Mucosa of descending colon (tissue), 3 donors: ENCODE measurements at regions not wholly inside any gene's neighbourhood (a gene's known extent, or its start where the extent isn't known, plus 50 kb on each side); places are given as distances from the start of the nearest gene placed in this dataset.

ENCODE experiments used
- ATAC-seq: fragments of 200-7000 bp; cut with Tn5 transposase; one replicate; pipeline ENCODE4 v1.9.1; 2020; ENCODE audit warnings: mild to moderate bottlenecking, moderate library complexity
- DNase-seq, 3 donors: peaks; one replicate each; pipeline ENCODE4 v3.0.0-alpha.2; 2020
- H3K36me3 ChIP-seq: fragments of 200-600 bp; one replicate; pipeline ENCODE4 v1.8.0; 2021; ENCODE audit warnings: low read depth, mild to moderate bottlenecking
- H3K4me1 ChIP-seq: fragments of 200-600 bp; one replicate; pipeline ENCODE4 v1.8.0; 2021; ENCODE audit warnings: low read depth, mild to moderate bottlenecking
- H3K4me3 ChIP-seq: fragments of 200-600 bp; one replicate; pipeline ENCODE4 v1.8.0; 2021; ENCODE audit warnings: mild to moderate bottlenecking
- H3K9me3 ChIP-seq: fragments of 200-600 bp; one replicate; pipeline ENCODE4 v1.8.0; 2021; ENCODE audit warnings: mild to moderate bottlenecking
- intact Hi-C, 2 donors: fragments of 100-400 bp; cut with DNase I in 1 of 2; cut with micrococcal nuclease in 1 of 2; formaldehyde crosslinking; loops; one replicate each; pipeline versions ENCODE4 v1.11.0 to v1.11.1; 2022; cut with DNase I, micrococcal nuclease
- TF ChIP-seq, protein P1 (sequence below): fragments of 200-600 bp; IDR thresholded peaks from one replicate; pipeline ENCODE4 v1.8.0; 2022; ENCODE audit warnings: antibody characterized with exemption, mild to moderate bottlenecking
- donor health status: DM: no; HTN: no; CAD: no; lungs with moderate emphysema.
- donor health status: DM: no; HTN: no; CAD: no.
- donor health status: DM: no; HTN: yes; CAD: no.

GRCh38 chr5:60330236-60330635, 369.7 kb downstream of the DEPDC1B start:
- TF ChIP-seq, protein P1, sequence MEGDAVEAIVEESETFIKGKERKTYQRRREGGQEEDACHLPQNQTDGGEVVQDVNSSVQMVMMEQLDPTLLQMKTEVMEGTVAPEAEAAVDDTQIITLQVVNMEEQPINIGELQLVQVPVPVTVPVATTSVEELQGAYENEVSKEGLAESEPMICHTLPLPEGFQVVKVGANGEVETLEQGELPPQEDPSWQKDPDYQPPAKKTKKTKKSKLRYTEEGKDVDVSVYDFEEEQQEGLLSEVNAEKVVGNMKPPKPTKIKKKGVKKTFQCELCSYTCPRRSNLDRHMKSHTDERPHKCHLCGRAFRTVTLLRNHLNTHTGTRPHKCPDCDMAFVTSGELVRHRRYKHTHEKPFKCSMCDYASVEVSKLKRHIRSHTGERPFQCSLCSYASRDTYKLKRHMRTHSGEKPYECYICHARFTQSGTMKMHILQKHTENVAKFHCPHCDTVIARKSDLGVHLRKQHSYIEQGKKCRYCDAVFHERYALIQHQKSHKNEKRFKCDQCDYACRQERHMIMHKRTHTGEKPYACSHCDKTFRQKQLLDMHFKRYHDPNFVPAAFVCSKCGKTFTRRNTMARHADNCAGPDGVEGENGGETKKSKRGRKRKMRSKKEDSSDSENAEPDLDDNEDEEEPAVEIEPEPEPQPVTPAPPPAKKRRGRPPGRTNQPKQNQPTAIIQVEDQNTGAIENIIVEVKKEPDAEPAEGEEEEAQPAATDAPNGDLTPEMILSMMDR: no peak
- DNase-seq: no peak
- intact Hi-C loops: no loop called here
- no peaks in the 10 kb centered on the region for H3K36me3 ChIP-seq
- no peaks in the 10 kb centered on the region for H3K9me3 ChIP-seq
- no peak for ATAC-seq
- no peaks in the 10 kb centered on the region for H3K4me1 ChIP-seq
- no peak overlapping the region for H3K4me3 ChIP-seq

- DNase-seq (no peak), ATAC-seq (no peak)
- no peaks in the 10 kb centered on the region for H3K36me3 ChIP-seq
- H3K4me1 ChIP-seq: no peaks in the 10 kb centered on the region
- intact Hi-C loops: no loop called here
- no peak overlapping the region for H3K4me3 ChIP-seq
- TF ChIP-seq, protein P1: no peak
- H3K9me3 ChIP-seq: no peaks in the 10 kb centered on the region
Measured at GRCh38 chr5:60325870-60326269, 374.1 kb downstream of the DEPDC1B start.

DNA sequence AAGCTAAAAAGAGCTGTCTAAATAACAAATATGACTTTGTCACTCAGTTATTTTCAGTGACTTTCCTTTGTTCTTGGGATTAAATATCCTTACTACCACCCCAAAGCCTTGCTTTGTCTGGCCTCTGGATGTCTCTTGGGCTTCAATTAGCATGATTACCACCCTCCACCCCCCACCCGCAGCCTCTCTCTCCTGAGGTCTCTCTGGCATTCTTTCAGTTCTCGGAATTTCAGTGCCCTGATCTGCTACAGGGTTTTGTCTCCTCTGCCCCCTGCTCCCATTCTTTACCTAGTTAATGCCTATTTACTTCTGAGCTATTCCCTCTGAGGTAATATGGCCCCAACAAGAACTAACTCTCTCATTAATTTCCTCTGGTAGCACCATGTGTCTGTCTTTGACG, 376.4 kb downstream of the DEPDC1B start:
- Histone ChIP-seq H3K9me3 (peaks cover 6% of the 10 kb centered on the region), H3K4me3 (no peak overlapping the region), H3K36me3 (no peaks in the 10 kb centered on the region), H3K4me1 (no peaks in the 10 kb centered on the region)
- intact Hi-C loops: no loop called here
- ATAC-seq (no peak), DNase-seq (no peak)
- TF ChIP-seq, protein P1: no peak

DNA sequence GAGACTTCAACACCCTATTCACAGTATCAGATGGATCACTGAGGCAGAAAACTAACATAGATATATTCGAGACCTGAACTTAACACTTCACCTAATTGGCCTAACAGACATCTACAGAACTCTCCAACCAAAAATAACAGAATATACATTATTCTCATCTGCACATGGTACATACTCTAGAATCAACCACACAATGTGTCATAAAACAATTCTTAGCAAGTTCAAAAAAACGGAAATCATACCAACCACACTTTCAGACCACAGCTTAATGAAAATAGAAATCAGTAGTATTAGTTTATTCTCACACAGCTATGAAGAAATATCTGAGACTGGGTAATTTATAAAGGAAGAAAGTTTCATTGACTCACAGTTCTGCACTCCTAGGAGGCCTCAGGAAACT, 387.9 kb downstream of the DEPDC1B start:
- intact Hi-C loops: no loop called here
- ATAC-seq (no peak), DNase-seq (no peak)
- H3K4me3 ChIP-seq: no peak overlapping the region
- no peaks in the 10 kb centered on the region for H3K4me1 ChIP-seq
- H3K36me3 ChIP-seq: no peaks in the 10 kb centered on the region
- TF ChIP-seq, protein P1: no peak
- no peaks in the 10 kb centered on the region for H3K9me3 ChIP-seq

DNA sequence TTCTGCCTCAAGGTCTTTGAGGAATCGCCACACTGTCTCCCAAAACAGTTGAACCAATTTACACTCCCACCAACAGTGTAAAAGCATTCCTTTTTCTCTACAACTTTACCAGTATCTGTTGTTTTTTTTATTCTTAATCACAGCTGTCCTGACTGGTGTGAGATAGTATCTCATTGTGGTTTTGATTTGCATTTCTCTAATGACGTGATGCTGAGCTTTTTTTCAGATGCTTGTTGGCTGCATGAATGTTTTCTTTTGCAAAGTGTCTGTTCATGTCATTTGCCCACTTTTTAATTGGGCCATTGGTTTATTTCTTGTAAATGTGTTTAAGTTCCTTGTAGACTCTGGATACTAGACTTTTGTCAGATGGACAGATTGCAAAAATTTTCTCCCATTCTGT, 400.0 kb downstream of the DEPDC1B start:
- H3K4me1 ChIP-seq: no peaks in the 10 kb centered on the region
- H3K36me3 ChIP-seq: no peaks in the 10 kb centered on the region
- H3K4me3 ChIP-seq: no peak overlapping the region
- DNase-seq (no peak), ATAC-seq (no peak)
- TF ChIP-seq, protein P1: no peak
- intact Hi-C loops: no loop called here
- H3K9me3 ChIP-seq: no peaks in the 10 kb centered on the region

DNA sequence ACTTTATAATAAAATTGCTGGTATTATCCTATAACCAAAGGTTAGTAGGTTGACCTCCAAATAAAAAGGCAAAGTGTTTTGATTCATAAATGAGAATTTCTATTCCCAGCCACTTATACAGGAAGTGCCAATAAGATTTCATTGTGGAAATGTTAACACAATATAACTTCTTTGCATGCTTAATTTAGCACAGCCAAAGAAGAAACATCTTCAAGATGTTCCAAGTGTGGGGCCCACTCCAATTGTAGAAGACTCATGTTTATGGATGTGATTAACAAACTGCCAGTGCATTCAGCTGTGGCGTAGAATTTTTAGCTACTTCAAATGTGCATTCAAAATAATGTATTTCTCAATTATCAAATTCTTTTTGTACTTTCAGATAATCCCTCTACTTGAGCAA, 402.3 kb downstream of the DEPDC1B start:
- TF ChIP-seq, protein P1: no peak
- H3K36me3 ChIP-seq: no peaks in the 10 kb centered on the region
- no peak for ATAC-seq
- no peak overlapping the region for H3K4me3 ChIP-seq
- H3K9me3 ChIP-seq: no peaks in the 10 kb centered on the region
- H3K4me1 ChIP-seq: no peaks in the 10 kb centered on the region
- intact Hi-C loops: no loop called here
- no peak for DNase-seq
